ENCODE measurements at regions not wholly inside any gene's neighbourhood (a gene's known extent, or its start where the extent isn't known, plus 50 kb on each side); places are given as distances from the start of the nearest gene placed in this dataset.
A peak's percentile ranks its signal among the peaks of the same experiment; 100 is the strongest.

GRCh38 chr15:94004697-94005096 is 226.7 kb upstream of the MCTP2 start:
- DNase-seq (ENCODE audit: low spot score): no peak

- no peak for DNase-seq (ENCODE audit: low spot score)
These were observed 229.3 kb upstream of the MCTP2 start for GRCh38 chr15:94002041-94002440.

GRCh38 chr15:94001255-94001801 is 230.0 kb upstream of the MCTP2 start:
- no peak for DNase-seq (ENCODE audit: low spot score)

GRCh38 chr15:94000606-94001005 is 230.8 kb upstream of the MCTP2 start:
- no peak for DNase-seq (ENCODE audit: low spot score)

- peak; percentile 7 for DNase-seq (ENCODE audit: low spot score)
These were observed 234.2 kb upstream of the MCTP2 start for GRCh38 chr15:93997071-93997658.

- no peak for DNase-seq (ENCODE audit: low spot score)
These were observed 241.8 kb upstream of the MCTP2 start for GRCh38 chr15:93989440-93989998.

- DNase-seq (ENCODE audit: low spot score): no peak
These were observed 244.3 kb upstream of the MCTP2 start for GRCh38 chr15:93987068-93987467.

GRCh38 chr15:93986400-93986984 is 244.9 kb upstream of the MCTP2 start:
- no peak for DNase-seq (ENCODE audit: low spot score)

GRCh38 chr15:93985925-93986324 is 245.4 kb upstream of the MCTP2 start:
- no peak for DNase-seq (ENCODE audit: low spot score)

GRCh38 chr15:93985176-93985575 is 246.2 kb upstream of the MCTP2 start:
- DNase-seq (ENCODE audit: low spot score): no peak

GRCh38 chr15:93983526-93983925 is 247.8 kb upstream of the MCTP2 start:
- no peak for DNase-seq (ENCODE audit: low spot score)

GRCh38 chr15:93982226-93982727 is 249.1 kb upstream of the MCTP2 start:
- DNase-seq (ENCODE audit: low spot score): no peak

- no peak for DNase-seq (ENCODE audit: low spot score)
These were observed 249.7 kb upstream of the MCTP2 start for GRCh38 chr15:93981706-93982105.

GRCh38 chr15:93980261-93980911 is 251.0 kb upstream of the MCTP2 start:
- DNase-seq (ENCODE audit: low spot score): no peak

GRCh38 chr15:93974804-93975481 is 256.4 kb upstream of the MCTP2 start:
- peak; percentile 21 for DNase-seq (ENCODE audit: low spot score)

GRCh38 chr15:93973287-93973686 is 258.1 kb upstream of the MCTP2 start:
- no peak for DNase-seq (ENCODE audit: low spot score)

GRCh38 chr15:93968773-93969172 is 262.6 kb upstream of the MCTP2 start:
- DNase-seq (ENCODE audit: low spot score): no peak

- no peak for DNase-seq (ENCODE audit: low spot score)
These were observed 266.0 kb upstream of the MCTP2 start for GRCh38 chr15:93965304-93965908.

GRCh38 chr15:93954985-93955571 is 276.3 kb upstream of the MCTP2 start:
- DNase-seq (ENCODE audit: low spot score): no peak

- DNase-seq (ENCODE audit: low spot score): no peak
These were observed 282.6 kb upstream of the MCTP2 start for GRCh38 chr15:93948726-93949125.

- no peak for DNase-seq (ENCODE audit: low spot score)
These were observed 287.8 kb upstream of the MCTP2 start for GRCh38 chr15:93943586-93943985.

Data from cerebellar cortex (tissue), 1 donor.